IMR-90 (cell line): ENCODE measurements at regions not wholly inside any gene's neighbourhood (a gene's known extent, or its start where the extent isn't known, plus 50 kb on each side); places are given as distances from the start of the nearest gene placed in this dataset.

Source experiments
- CTCF ChIP-seq: conservative IDR thresholded peaks from 2 replicates; pipeline ENCODE4 v1.5.1; 2012; ENCODE audit warnings: mild to moderate bottlenecking, low read depth, low read length, improper control_type of control experiment
- ELK1 ChIP-seq: fragments of 150-350 bp; IDR thresholded peaks from 2 replicates; pipeline ENCODE4 v1.6.1; 2016; ENCODE audit warnings: low read depth, mild to moderate bottlenecking, low read length, moderate library complexity, borderline replicate concordance
- NFE2L2 ChIP-seq: fragments of 150-350 bp; IDR thresholded peaks from 2 replicates; pipeline ENCODE4 v1.6.1; 2016; ENCODE audit warnings: low read depth, mild to moderate bottlenecking, low read length
- POLR2A ChIP-seq: IDR thresholded peaks from 2 replicates; pipeline ENCODE4 v1.6.1; 2012; ENCODE audit warnings: mild to moderate bottlenecking, low read depth, low read length
- RAD21 ChIP-seq: IDR thresholded peaks from 2 replicates; pipeline ENCODE4 v1.6.1; 2012; ENCODE audit warnings: low read length, improper control_type of control experiment
- RCOR1 ChIP-seq: IDR thresholded peaks from 2 replicates; pipeline ENCODE4 v1.6.1; 2012; ENCODE audit warnings: mild to moderate bottlenecking, low read length, improper control_type of control experiment; ENCODE audit not compliant: insufficient replicate concordance
- USF2 ChIP-seq: fragments of 150-350 bp; IDR thresholded peaks from 2 replicates; pipeline ENCODE4 v1.6.1; 2017; ENCODE audit warnings: mild to moderate bottlenecking, antibody characterized with exemption, low read length, low read depth

- TF ChIP-seq CTCF = no peak
- no peak for TF ChIP-seq RCOR1
- no peak for TF ChIP-seq POLR2A
- no peak for TF ChIP-seq USF2
- no peak for TF ChIP-seq NFE2L2
- no peak for TF ChIP-seq ELK1
- no peak for TF ChIP-seq RAD21
Observed at GRCh38 chr3:194058189-194058571, 77.8 kb upstream of the HES1 start.
